ENCODE measurements at regions not wholly inside any gene's neighbourhood (a gene's known extent, or its start where the extent isn't known, plus 50 kb on each side); places are given as distances from the start of the nearest gene placed in this dataset.

GRCh38 chr2:173649527-173650219 is 295.0 kb downstream of the CDCA7 start:
- TF ChIP-seq CTCF (conservative IDR thresholded peaks at IDR 0.05; ENCODE audit: low read depth, low read length) (no peak), EZH2 (IDR thresholded peaks at IDR 0.05; ENCODE audit: borderline replicate concordance, low read depth, low read length, poor library complexity, severe bottlenecking) (no peak)

Data from A673 (cell line).